Vagina (tissue), 2 donors: ENCODE measurements at regions not wholly inside any gene's neighbourhood (a gene's known extent, or its start where the extent isn't known, plus 50 kb on each side); places are given as distances from the start of the nearest gene placed in this dataset.

Experiments used
- POLR2A ChIP-seq, 2 donors: fragments of 450-650 bp; IDR thresholded peaks; one replicate each; pipeline ENCODE4 v1.6.1; 2017; ENCODE audit warnings: antibody characterized with exemption in 2 of 2, mild to moderate bottlenecking in 2 of 2, moderate library complexity in 2 of 2
- POLR2AphosphoS5 ChIP-seq, 2 donors: sonication (generic); formaldehyde crosslinking; IDR thresholded peaks; one replicate each; pipeline ENCODE4 v1.9.0; 2017; ENCODE audit warnings: antibody characterized with exemption in 2 of 2, mild to moderate bottlenecking in 2 of 2, low read depth in 1 of 2; ENCODE audit not compliant: insufficient read depth in 1 of 2
- TF ChIP-seq, protein P1 (sequence below), 3 experiments: fragments of 450-650 bp in 2 of 3; fragments of 200-600 bp in 1 of 3; sonication (generic) in 1 of 3; IDR thresholded peaks; one replicate each; pipeline ENCODE4 v1.5.1; 2017 to 2019; ENCODE audit warnings: antibody characterized with exemption in 3 of 3, mild to moderate bottlenecking in 2 of 3, moderate library complexity in 2 of 3

DNA sequence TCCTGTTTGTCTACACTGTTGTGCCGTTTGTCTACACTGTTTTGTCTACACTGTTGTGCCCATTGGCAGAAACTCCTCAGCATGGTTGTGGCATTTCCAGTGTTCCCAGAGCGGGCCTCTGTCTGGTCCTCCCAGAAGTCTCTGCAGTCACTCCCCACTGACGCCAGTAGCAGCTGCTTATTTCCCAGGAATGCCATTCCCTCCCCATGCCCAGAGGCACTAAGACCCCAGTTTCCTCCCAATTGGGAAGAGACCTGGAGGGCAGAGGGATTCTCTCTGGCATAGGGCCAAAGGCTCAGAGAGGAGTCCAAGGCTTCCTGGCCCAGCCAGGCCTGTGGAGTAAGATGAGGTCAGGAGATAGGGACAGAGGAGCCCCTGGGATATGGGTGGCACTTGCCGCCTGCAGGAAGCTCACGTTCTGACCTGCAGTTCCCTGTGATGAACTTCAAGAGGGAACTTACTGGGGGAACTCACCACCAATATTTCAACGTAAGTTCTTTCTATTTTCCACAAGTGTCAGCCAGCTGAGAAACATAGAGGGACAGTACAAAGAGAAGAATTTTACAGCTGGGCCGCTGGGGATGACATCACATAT, 69.1 kb downstream of the TNFAIP2 start:
- TF ChIP-seq, protein P1, sequence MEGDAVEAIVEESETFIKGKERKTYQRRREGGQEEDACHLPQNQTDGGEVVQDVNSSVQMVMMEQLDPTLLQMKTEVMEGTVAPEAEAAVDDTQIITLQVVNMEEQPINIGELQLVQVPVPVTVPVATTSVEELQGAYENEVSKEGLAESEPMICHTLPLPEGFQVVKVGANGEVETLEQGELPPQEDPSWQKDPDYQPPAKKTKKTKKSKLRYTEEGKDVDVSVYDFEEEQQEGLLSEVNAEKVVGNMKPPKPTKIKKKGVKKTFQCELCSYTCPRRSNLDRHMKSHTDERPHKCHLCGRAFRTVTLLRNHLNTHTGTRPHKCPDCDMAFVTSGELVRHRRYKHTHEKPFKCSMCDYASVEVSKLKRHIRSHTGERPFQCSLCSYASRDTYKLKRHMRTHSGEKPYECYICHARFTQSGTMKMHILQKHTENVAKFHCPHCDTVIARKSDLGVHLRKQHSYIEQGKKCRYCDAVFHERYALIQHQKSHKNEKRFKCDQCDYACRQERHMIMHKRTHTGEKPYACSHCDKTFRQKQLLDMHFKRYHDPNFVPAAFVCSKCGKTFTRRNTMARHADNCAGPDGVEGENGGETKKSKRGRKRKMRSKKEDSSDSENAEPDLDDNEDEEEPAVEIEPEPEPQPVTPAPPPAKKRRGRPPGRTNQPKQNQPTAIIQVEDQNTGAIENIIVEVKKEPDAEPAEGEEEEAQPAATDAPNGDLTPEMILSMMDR (IDR thresholded peaks at IDR 0.05) = no peak
- TF ChIP-seq POLR2A (IDR thresholded peaks at IDR 0.05) (no peak), POLR2AphosphoS5 (IDR thresholded peaks at IDR 0.05; ENCODE audit: insufficient read depth in 1 of 2, low read depth in 1 of 2) (no peak)
